ENCODE measurements at regions not wholly inside any gene's neighbourhood (a gene's known extent, or its start where the extent isn't known, plus 50 kb on each side); places are given as distances from the start of the nearest gene placed in this dataset.

DNA sequence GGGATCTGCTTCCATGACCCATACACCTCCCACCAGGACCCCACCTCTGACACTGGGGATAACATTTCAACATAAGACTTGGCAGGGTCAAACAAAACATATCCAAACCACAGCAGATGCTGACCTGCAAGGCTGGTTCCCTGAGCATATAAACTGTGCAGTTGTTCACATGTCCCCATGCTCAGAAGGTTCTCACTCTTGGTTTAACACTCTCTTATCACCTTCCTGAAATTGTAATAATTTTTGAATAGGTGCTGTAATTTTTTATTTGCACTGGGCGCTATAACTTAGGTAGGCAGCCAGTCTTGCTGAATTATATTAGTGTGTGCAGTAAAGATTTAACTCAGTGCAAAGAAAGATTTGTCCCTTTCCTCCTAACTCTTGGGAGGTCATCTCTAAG is 824.8 kb upstream of the SOX9 start:
- TF ChIP-seq POLR2AphosphoS5 (IDR thresholded peaks at IDR 0.05; ENCODE audit: borderline replicate concordance, low read depth, low read length) = no peak
- no peak for TF ChIP-seq EZH2 (IDR thresholded peaks at IDR 0.05)
